GM18517 (cell line): ENCODE measurements at regions not wholly inside any gene's neighbourhood (a gene's known extent, or its start where the extent isn't known, plus 50 kb on each side); places are given as distances from the start of the nearest gene placed in this dataset.
"Not testable (repeated sequence)": the region's sequence is repeated elsewhere in the genome, so short reads cannot be mapped to it uniquely, and the experiment has no call there.

Source experiments
- ATAC-seq: cut with Tn5 transposase; IDR thresholded peaks from one replicate; pipeline ENCODE4 v1.9.1; 2021; ENCODE audit warnings: mild to moderate bottlenecking, moderate library complexity; ENCODE audit not compliant: unreplicated experiment

GRCh38 chr12:125856366-125856765 lies 791.1 kb downstream of the AACS start:
- no peak for ATAC-seq

- ATAC-seq = no peak
Observed at GRCh38 chr12:125856896-125857295, 791.7 kb downstream of the AACS start.

DNA sequence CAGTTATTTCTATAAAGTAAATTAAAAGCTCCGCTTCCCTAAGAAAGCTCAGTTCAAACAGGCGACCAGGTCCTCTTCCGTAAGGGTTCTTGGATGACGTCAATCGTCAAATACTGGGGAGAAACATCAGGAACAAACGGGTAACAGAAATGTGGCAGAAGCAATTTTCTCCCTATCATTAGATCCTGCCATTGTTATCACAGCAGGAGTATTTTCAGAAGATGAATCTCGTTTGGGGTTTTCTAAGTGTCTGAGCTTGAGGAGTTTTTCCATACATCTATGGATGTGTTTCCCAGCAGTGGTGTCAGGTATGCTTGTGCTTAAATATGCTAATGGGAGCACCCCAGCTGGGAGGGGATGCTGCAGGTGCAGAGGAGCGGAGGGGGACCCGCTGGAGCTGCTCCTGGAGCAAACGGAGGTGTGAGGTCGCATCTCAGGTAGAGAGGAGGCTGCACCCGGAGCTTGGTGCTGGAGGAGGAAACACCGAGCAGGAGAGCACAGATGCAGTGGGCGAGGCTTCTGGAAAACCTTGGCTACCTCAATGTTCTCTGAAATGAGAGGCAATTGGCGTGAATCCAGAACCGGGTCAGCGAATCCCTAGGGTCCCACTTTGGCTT lies 795.5 kb downstream of the AACS start:
- no peak for ATAC-seq

DNA sequence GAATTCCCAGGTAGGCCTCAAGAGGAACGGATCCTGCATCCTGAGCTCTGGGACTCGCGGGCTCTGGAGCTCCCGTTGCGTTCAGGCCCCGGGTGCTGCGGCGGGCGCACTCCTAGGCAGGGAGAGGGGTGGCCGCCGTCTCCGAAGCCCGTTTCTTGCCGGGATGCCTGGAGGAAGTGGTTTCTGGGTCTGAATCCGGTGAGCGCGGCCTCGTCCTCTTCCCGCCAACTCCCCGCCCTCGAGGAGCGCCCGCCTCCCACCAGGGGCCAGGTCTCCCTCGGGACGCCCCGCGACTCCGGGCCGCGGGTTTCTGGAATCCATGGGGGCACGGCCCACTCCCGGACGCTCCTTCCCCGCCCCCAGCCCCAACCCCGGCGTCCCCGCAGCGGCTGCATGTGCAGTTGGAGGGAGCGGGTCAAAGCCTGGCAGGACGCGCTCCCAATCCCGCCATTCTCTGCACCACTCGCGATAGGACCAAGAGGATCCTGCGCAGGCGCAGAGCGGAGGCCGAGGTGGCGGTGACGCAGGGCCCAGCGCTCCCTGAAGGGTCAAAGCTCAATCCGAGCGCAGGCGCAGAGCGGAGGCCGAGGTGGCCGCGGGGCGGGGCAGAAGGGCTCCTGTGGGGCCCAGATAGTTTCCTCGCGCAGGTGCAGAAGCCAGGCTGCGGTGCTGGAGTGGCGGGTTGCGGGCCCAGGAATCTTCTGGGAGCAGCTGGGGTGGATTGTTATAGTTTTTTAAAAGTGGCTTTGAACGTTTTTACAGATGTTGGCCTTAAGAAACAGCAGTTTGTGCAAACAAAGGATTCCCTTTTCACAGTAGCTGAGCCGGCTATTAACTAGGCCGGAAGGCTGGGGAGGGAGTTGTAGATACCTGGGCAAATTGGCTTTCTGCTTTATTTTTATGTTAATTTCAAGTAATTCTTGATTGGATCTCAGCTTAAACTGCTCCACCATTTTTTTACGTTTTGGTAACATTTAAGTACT lies 796.4 kb downstream of the AACS start:
- ATAC-seq = no peak

DNA sequence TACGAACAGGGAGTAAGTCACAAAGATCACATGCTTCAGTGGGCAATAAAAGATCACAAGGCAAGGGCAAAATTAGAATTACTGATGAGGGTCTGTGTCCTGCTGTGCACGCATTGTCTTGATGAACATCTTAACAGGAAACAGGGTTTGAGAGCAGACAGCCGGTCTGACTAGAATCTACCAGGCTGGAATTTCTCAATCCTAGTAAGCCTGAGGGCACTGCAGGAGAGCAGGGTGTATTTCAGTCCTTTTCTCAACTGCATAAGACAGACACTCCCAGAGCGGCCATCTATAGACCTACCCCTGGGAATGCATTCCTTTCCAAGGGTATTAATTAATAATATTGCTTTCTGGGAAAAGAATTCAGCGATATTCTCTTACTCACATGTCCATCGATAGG lies 800.0 kb downstream of the AACS start:
- ATAC-seq = not testable (repeated sequence)

GRCh38 chr12:125871811-125872594 lies 806.8 kb downstream of the AACS start:
- no peak for ATAC-seq

- no peak for ATAC-seq
Observed at GRCh38 chr12:125873016-125873415, 807.8 kb downstream of the AACS start.

DNA sequence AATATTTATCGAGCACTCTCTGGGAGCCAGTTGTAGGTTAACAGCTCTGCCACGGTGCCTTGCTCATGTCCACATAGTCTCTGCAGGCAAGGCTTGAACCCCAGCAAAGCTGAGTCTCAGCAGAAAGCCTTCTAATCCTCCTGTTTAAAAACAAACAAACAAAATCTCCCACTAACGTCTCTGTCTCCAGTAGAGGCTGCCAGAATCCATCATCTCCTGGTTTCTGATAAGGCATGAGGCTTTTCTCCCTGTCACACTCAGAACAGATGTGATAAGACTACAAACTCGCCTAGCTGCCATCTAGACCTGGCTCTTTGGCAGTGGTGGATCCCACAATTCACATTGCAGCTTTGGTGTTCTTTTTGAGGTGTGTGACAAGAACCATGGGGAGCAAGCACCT lies 813.2 kb downstream of the AACS start:
- ATAC-seq = no peak

- ATAC-seq = no peak
Observed at GRCh38 chr12:125882141-125882540, 816.9 kb downstream of the AACS start.

- ATAC-seq = no peak
Observed at GRCh38 chr12:125888921-125889320, 823.7 kb downstream of the AACS start.

DNA sequence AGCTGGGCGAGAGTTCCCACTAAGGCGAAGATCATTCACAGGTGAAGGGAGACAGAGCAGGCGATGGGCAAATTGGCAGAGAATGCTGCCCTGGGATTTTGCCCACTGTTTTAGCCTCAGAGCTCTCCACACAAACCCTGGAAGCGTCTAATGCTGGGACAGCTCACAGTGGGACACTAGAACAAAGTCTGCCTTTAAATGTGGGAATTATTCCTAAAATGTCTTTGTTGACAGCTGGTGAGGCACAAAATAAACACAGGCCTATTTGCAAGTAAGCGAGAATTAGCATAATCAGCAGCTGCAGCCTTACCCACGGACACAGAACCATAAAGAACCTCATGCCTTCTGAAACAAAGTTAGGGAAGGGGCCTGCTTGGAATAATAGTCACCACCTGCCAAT lies 824.5 kb downstream of the AACS start:
- no peak for ATAC-seq

DNA sequence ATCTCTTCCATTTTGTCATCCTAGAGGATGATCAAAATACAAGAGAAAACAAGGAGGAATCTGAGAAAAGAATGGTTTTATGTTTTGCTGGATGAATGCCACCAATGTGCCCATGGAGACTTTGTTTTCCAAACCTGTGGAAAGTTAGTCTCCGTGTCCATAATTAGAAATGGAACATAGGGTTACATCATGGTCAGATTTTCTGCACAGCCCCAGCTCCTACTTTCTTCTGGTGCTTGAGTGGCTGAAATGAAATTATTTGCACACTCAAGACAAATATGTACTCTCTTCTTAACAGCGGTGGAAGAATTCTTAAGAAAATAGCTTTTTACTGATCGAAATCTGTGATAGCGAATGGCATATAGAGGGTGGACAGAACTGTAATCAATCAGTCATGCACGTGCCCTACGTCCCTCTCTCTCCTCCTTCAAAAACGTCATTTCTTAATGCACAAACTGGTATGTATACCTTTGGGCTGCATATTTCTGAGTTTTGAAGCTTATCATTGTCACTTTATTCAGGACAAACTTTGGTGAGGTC lies 825.2 kb downstream of the AACS start:
- no peak for ATAC-seq

- ATAC-seq = no peak
Observed at GRCh38 chr12:125890971-125891370, 825.7 kb downstream of the AACS start.

DNA sequence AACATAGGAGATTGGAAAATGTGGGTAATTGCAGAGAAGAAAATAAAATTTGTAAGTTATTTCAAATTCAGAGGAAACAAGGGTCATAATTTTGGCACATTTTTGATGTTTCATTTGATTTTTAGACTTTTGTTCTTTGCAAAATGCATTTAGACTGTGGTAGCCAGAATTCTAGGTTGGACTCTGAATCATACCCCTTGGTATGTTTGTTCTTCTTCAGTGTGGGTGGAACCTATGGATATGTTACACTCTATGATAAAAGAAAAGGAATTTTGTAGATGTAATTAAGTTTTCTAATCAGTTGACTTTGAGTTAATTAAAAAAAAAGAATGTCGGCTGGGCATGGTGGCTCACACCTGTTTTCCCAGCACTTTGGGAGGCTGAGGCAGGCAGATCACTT lies 827.0 kb downstream of the AACS start:
- ATAC-seq = no peak

GRCh38 chr12:125902991-125903390 lies 837.8 kb downstream of the AACS start:
- no peak for ATAC-seq

GRCh38 chr12:125907351-125907750 lies 842.1 kb downstream of the AACS start:
- no peak for ATAC-seq

GRCh38 chr12:125919856-125920470 lies 854.7 kb downstream of the AACS start:
- ATAC-seq = no peak

GRCh38 chr12:125922330-125922729 lies 857.1 kb downstream of the AACS start:
- ATAC-seq = no peak

DNA sequence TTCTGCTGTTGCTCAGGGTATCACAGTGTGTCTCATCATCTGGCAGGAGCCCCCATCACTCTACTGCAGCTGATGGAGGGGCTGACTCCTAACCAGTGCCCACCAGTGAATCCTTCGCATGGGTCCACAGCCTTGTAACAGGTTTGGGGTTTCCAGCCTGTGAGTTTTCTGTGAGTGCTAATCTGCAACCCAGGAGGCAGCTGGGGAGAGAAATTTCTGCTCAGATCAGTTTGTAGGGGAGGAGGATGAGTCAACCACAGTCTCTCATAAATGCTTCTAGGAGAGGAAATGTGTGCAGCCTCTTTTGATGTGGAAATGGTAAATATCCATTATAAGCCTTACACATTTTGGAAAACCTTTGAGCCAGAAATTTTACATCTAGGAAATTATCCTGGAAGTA lies 871.3 kb downstream of the AACS start:
- ATAC-seq = no peak

GRCh38 chr12:125944446-125944845 lies 879.2 kb downstream of the AACS start:
- ATAC-seq = no peak

GRCh38 chr12:125949471-125949870 lies 884.2 kb downstream of the AACS start:
- no peak for ATAC-seq
